Thoracic aorta (tissue), 2 donors: ENCODE measurements at regions not wholly inside any gene's neighbourhood (a gene's known extent, or its start where the extent isn't known, plus 50 kb on each side); places are given as distances from the start of the nearest gene placed in this dataset.
"Not testable (repeated sequence)": the region's sequence is repeated elsewhere in the genome, so short reads cannot be mapped to it uniquely, and the experiment has no call there.

ENCODE experiments used
- ATAC-seq: fragments of 150-250 bp; one replicate; pipeline ENCODE4 v1.8.0; 2017; ENCODE audit warnings: low read depth; ENCODE audit not compliant: insufficient number of reproducible peaks, low FRiP score
- DNase-seq: peaks from one replicate; pipeline ENCODE4 v3.0.0-alpha.2; 2020; ENCODE audit warnings: low spot score
- H3K27ac ChIP-seq, 2 donors: fragments of 200-600 bp; sonication (generic); 1 replicate in 1 of 2; 2 replicates in 1 of 2; pipeline ENCODE4 v1.5.1; 2016; ENCODE audit warnings: mild to moderate bottlenecking in 2 of 2, moderate library complexity in 2 of 2
- H3K27me3 ChIP-seq: fragments of 200-600 bp; sonication (generic); replicated peaks from 2 replicates; pipeline ENCODE4 v1.6.0; 2016; ENCODE audit warnings: mild to moderate bottlenecking; ENCODE audit not compliant: insufficient read depth
- H3K36me3 ChIP-seq: fragments of 200-600 bp; sonication (generic); one replicate; pipeline ENCODE4 v1.5.1; 2016
- H3K4me1 ChIP-seq, 2 donors: fragments of 200-600 bp; sonication (generic); 1 replicate in 1 of 2; 2 replicates in 1 of 2; pipeline versions ENCODE4 v1.5.1 to v1.6.0; 2016; ENCODE audit warnings: low read depth in 2 of 2, mild to moderate bottlenecking in 1 of 2; ENCODE audit not compliant: control insufficient read depth in 1 of 2
- H3K4me3 ChIP-seq: fragments of 200-600 bp; sonication (generic); 2 replicates; pipeline ENCODE4 v1.5.1; 2016; ENCODE audit warnings: mild to moderate bottlenecking
- H3K9me3 ChIP-seq: fragments of 200-600 bp; sonication (generic); 2 replicates; pipeline ENCODE4 v1.5.1; 2016
- TF ChIP-seq, protein P1 (sequence below): fragments of 200-600 bp; sonication (generic); IDR thresholded peaks from one replicate; pipeline ENCODE4 v1.5.1; 2019; ENCODE audit warnings: antibody characterized with exemption

- not testable (repeated sequence) for H3K9me3 ChIP-seq, DNase-seq, ATAC-seq, H3K36me3 ChIP-seq, H3K27me3 ChIP-seq, H3K4me1 ChIP-seq, H3K27ac ChIP-seq
- H3K4me3 ChIP-seq = peak overlapping the region; percentile 68
Measured at GRCh38 chr20:25868650-25868979, 172.0 kb upstream of the ZNF337 start.

- Histone ChIP-seq H3K27ac (no peak overlapping the region), H3K9me3 (no peaks in the 10 kb centered on the region), H3K4me3 (peak overlapping the region; percentile 68), H3K27me3 (no peaks in the 10 kb centered on the region), H3K4me1 (peaks cover 3 to 11% of the 10 kb centered on the region in 2 donors), H3K36me3 (no peaks in the 10 kb centered on the region)
- no peak for DNase-seq
- no peak for ATAC-seq
- TF ChIP-seq, protein P1, sequence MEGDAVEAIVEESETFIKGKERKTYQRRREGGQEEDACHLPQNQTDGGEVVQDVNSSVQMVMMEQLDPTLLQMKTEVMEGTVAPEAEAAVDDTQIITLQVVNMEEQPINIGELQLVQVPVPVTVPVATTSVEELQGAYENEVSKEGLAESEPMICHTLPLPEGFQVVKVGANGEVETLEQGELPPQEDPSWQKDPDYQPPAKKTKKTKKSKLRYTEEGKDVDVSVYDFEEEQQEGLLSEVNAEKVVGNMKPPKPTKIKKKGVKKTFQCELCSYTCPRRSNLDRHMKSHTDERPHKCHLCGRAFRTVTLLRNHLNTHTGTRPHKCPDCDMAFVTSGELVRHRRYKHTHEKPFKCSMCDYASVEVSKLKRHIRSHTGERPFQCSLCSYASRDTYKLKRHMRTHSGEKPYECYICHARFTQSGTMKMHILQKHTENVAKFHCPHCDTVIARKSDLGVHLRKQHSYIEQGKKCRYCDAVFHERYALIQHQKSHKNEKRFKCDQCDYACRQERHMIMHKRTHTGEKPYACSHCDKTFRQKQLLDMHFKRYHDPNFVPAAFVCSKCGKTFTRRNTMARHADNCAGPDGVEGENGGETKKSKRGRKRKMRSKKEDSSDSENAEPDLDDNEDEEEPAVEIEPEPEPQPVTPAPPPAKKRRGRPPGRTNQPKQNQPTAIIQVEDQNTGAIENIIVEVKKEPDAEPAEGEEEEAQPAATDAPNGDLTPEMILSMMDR = no peak
Measured at GRCh38 chr20:25867776-25868649, 171.4 kb upstream of the ZNF337 start.

DNA sequence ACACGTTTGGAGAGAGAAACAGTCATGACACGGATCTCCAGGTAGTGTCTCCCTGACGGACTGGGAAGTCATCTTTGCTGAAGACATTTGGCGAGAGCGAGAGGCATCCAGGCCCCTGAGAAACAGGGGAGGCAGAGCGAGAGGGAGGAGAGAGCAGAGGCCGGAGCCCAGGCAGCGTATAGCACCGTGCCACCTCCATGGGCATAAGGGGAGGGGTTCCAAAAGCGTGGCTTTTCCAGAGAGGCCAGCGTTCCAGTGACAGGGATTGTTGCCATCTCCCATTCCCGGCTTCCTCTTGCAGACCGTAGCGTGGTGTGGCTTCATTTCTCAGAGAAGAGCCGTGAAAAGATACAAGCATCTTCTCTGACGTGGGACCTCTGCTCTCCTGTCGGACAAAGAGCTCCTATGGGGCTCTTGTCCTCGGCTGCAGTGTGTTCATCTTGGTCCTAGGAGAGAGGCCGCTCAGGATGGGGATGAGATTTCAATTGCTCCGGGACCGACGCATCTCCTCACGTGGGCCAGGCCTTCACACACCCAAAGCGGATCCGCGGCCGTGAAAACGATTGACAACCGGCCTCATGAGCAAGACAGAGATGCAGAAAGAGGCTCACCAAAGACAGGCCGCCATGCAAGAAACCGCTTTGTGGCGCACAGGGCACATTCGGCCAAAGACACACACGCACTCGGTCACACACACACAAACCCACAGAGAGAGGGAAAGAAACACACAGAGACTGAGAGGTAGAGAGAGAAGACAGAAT is 170.5 kb upstream of the ZNF337 start:
- Histone ChIP-seq H3K4me3 (peak overlapping the region; percentile 68), H3K4me1 (peaks cover 7 to 19% of the 10 kb centered on the region in 2 donors)
- not testable (repeated sequence) for DNase-seq, H3K27me3 ChIP-seq, H3K27ac ChIP-seq, ATAC-seq, H3K9me3 ChIP-seq, H3K36me3 ChIP-seq

GRCh38 chr20:25865715-25866656 is 169.3 kb upstream of the ZNF337 start:
- DNase-seq (no peak), ATAC-seq (no peak)
- Histone ChIP-seq H3K27me3 (no peaks in the 10 kb centered on the region), H3K4me3 (peak overlapping the region; percentile 66), H3K36me3 (no peaks in the 10 kb centered on the region), H3K27ac (no peak overlapping the region), H3K4me1 (peaks cover 11 to 23% of the 10 kb centered on the region in 2 donors), H3K9me3 (no peaks in the 10 kb centered on the region)
- TF ChIP-seq, protein P1 = no peak

DNA sequence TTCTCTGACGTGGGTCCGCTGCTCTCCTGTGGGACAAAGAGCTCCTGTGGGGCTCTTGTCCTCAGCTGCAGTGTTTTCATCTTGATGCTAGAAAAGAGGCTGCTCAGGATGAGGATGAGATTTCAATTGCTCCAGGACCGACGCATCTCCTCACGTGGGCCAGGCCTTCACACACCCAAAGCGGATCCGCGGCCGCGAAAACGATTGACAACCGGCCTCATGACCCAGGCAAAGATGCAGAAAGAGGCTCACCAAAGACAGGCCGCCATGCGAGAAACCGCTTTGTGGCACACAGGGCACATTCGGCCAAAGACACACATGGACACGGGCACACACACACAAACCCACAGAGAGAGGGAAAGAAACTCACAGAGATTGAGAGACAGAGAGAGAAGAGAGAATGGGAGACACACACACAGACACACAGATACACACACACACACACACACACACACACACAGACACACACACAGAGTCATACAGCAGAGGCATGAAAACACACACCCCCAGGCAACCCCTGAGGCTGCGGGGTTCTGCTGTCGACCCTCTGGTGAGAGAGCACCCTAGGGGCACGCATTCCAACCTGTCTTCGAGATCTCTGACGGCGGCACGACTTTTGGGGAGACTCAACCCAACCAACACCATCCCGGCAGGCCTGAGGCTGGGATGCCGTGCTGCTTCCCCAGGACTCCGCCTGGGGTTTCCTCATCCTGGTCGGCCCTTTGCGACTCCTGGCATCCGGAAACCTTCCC is 168.5 kb upstream of the ZNF337 start:
- not testable (repeated sequence) for H3K27me3 ChIP-seq, ATAC-seq, H3K36me3 ChIP-seq, H3K9me3 ChIP-seq, DNase-seq, H3K27ac ChIP-seq
- peaks cover 14 to 31% of the 10 kb centered on the region in 2 donors for H3K4me1 ChIP-seq
- H3K4me3 ChIP-seq = peak overlapping the region; percentile 66

DNA sequence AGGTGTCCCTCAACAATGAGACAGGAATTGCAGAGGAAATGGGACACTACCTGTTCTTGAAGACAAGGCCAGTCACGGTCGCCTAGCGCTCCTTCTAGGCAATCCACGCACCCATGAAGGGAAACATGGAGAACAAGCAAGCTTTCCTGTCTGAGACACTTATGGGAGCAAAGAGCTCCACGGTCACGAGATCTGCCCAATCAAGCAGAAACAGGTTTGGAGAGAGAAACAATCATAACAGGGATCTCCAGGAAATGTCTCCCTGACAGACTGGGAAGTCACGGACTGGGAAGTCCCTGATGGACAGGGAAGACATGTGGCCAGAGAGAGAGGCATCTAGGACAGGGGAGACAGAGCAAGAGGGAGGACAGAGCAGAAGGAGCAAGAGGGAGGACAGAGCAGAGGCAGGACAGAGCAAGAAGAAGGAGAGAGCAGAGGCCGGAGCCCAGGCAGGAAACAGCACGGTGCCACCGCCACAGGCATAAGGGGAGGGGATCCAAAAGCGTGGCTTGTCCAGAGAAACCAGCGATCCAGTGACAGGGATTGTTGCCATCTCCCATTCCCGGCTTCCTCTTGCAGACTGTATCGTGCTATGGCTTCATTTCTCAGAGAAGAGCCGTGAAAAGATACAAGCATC is 167.8 kb upstream of the ZNF337 start:
- Histone ChIP-seq H3K4me3 (no peak overlapping the region), H3K4me1 (peaks cover 21 to 38% of the 10 kb centered on the region in 2 donors), H3K9me3 (no peaks in the 10 kb centered on the region), H3K27me3 (no peaks in the 10 kb centered on the region), H3K27ac (no peak overlapping the region), H3K36me3 (no peaks in the 10 kb centered on the region)
- TF ChIP-seq, protein P1 = no peak
- DNase-seq (no peak), ATAC-seq (no peak)
